GM19328 (cell line): ENCODE measurements at regions not wholly inside any gene's neighbourhood (a gene's known extent, or its start where the extent isn't known, plus 50 kb on each side); places are given as distances from the start of the nearest gene placed in this dataset.
"Not testable (repeated sequence)": the region's sequence is repeated elsewhere in the genome, so short reads cannot be mapped to it uniquely, and the experiment has no call there.

Experiments used
- ATAC-seq: cut with Tn5 transposase; IDR thresholded peaks from one replicate; pipeline ENCODE4 v1.9.1; 2021; ENCODE audit warnings: mild to moderate bottlenecking, moderate library complexity; ENCODE audit not compliant: unreplicated experiment

- ATAC-seq, result no peak
These were observed 173.8 kb downstream of the TMEM26 start for GRCh38 chr10:61279400-61279799.

GRCh38 chr10:61278556-61278955 lies 174.6 kb downstream of the TMEM26 start:
- no peak for ATAC-seq

- no peak for ATAC-seq
These were observed 180.4 kb downstream of the TMEM26 start for GRCh38 chr10:61272781-61273180.

GRCh38 chr10:61271127-61271780 lies 181.9 kb downstream of the TMEM26 start:
- no peak for ATAC-seq

GRCh38 chr10:61263518-61263917 lies 189.7 kb downstream of the TMEM26 start:
- no peak for ATAC-seq

GRCh38 chr10:61262486-61263261 lies 190.5 kb downstream of the TMEM26 start:
- ATAC-seq, result no peak

GRCh38 chr10:61257956-61258496 lies 195.2 kb downstream of the TMEM26 start:
- ATAC-seq, result no peak

- no peak for ATAC-seq
These were observed 196.0 kb downstream of the TMEM26 start for GRCh38 chr10:61257136-61257535.

- ATAC-seq, result not testable (repeated sequence)
These were observed 200.9 kb downstream of the TMEM26 start for GRCh38 chr10:61252326-61252725.

- ATAC-seq, result no peak
These were observed 202.1 kb downstream of the TMEM26 start for GRCh38 chr10:61251089-61251488.

- ATAC-seq, result no peak
These were observed 203.1 kb downstream of the TMEM26 start for GRCh38 chr10:61250131-61250530.

- ATAC-seq, result no peak
These were observed 205.2 kb downstream of the TMEM26 start for GRCh38 chr10:61248013-61248412.

GRCh38 chr10:61244261-61244775 lies 208.9 kb downstream of the TMEM26 start:
- no peak for ATAC-seq

GRCh38 chr10:61232780-61233179 lies 220.4 kb downstream of the TMEM26 start:
- no peak for ATAC-seq

GRCh38 chr10:61225939-61226338 lies 227.2 kb downstream of the TMEM26 start:
- ATAC-seq, result no peak

GRCh38 chr10:61223576-61223975 lies 229.6 kb downstream of the TMEM26 start:
- no peak for ATAC-seq

- no peak for ATAC-seq
These were observed 233.5 kb downstream of the TMEM26 start for GRCh38 chr10:61219696-61220095.

GRCh38 chr10:61217851-61218565 lies 235.2 kb downstream of the TMEM26 start:
- ATAC-seq, result no peak

GRCh38 chr10:61215246-61215645 lies 237.9 kb downstream of the TMEM26 start:
- no peak for ATAC-seq

- no peak for ATAC-seq
These were observed 241.7 kb downstream of the TMEM26 start for GRCh38 chr10:61211468-61211867.

GRCh38 chr10:61197057-61197456 lies 253.1 kb upstream of the RHOBTB1 start:
- no peak for ATAC-seq
